MG63 (cell line): ENCODE measurements at regions not wholly inside any gene's neighbourhood (a gene's known extent, or its start where the extent isn't known, plus 50 kb on each side); places are given as distances from the start of the nearest gene placed in this dataset.
"Not testable (repeated sequence)": the region's sequence is repeated elsewhere in the genome, so short reads cannot be mapped to it uniquely, and the experiment has no call there.

ENCODE experiments used
- DNase-seq: peaks from one replicate; pipeline ENCODE4 v3.0.0-alpha.2; 2020
- H3K27me3 ChIP-seq: fragments of 250-450 bp; sonication (Bioruptor Pico); 2 replicates; pipeline ENCODE4 v1.5.1; 2020; ENCODE audit warnings: mild to moderate bottlenecking, moderate library complexity
- H3K36me3 ChIP-seq: fragments of 250-450 bp; sonication (Bioruptor Pico); 2 replicates; pipeline ENCODE4 v1.5.1; 2020; ENCODE audit warnings: mild to moderate bottlenecking, moderate library complexity
- H3K4me3 ChIP-seq: fragments of 250-450 bp; sonication (Bioruptor Pico); 2 replicates; pipeline ENCODE4 v1.5.1; 2020; ENCODE audit warnings: mild to moderate bottlenecking, moderate library complexity
- H3K9me3 ChIP-seq: fragments of 250-450 bp; sonication (Bioruptor Pico); 2 replicates; pipeline ENCODE4 v1.5.1; 2020; ENCODE audit warnings: mild to moderate bottlenecking, moderate library complexity

DNA sequence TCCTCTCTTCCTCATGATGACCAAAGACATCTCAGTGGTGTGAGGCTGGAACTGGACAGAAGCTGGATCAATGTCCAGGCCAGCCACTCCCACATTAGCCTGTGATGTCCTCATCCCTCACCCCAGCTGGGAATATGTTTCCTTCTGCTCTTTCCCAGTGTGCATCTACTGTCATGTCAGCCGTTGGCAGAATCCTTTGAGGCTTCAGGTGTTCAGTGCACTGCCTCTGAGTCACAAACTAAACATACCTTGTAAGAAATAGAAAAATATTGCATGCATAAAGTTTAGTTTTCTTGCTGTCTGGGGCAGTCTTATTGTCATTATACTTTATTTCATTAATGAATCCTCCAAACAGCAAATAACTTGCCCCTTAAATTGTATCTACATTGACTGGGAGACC lies 161.6 kb upstream of the RASGRP1 start:
- Histone ChIP-seq H3K4me3 (no peak overlapping the region), H3K36me3 (no peaks in the 10 kb centered on the region), H3K27me3 (no peaks in the 10 kb centered on the region), H3K9me3 (no peaks in the 10 kb centered on the region)
- DNase-seq, result no peak

DNA sequence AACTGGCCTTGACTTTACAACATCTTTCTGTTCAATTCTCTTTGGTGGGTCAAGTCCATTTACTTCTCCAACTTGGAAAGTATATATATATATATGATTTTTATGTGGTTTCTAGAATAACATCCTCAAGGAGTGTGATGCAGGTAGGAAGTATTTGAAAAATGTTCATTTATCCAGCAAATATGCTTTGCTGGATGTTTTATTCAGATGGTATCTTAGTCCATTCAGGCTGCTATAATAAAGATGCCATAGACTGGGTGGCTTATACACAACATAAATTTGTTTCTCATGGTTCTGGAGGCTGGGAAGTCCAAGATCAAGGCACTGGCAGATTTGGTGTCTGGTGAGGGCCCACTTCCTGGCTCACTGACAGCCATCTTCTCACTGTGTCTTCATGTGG lies 168.7 kb upstream of the RASGRP1 start:
- no peaks in the 10 kb centered on the region for H3K36me3 ChIP-seq
- H3K9me3 ChIP-seq, result no peaks in the 10 kb centered on the region
- H3K27me3 ChIP-seq, result no peaks in the 10 kb centered on the region
- H3K4me3 ChIP-seq, result no peak overlapping the region
- DNase-seq, result no peak

DNA sequence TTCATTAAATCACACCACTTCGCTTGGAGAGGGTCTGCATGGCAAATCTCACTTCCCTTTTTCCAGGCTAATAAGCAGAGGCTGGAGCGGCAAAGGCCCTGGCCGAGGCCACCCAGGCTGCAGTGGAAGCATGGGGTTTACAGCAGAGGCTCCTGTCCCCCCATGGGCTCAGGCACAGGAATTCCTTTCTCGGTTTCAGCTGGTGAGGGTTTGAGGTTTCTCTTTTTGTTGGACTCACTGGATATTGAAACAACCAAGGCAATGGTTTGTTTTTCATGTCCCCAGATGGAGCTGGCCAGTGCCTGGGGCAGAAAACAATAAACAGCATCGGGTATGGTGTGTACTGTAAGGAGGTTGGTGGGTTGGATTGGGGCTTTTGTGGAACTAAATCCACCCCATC lies 175.6 kb upstream of the RASGRP1 start:
- H3K27me3 ChIP-seq, result no peaks in the 10 kb centered on the region
- DNase-seq, result no peak

DNA sequence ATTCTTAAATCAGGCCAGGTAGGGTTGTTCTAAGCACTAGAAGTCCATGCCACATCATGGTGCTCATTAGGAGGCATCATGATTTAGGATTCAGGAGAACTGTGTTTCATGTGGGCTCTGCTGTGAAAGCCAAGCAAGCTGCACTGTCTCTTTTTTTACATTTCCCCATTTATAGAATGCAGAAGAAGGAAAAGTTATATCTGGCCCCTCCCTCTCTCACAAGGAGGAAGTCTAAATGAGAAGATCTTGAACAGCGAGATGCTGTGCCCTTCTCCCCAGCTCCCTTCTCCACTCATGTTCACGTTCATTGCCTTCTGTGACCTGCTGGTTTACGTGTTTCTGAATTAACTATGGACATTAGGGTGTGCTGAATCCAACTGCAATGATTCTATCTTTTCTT lies 178.5 kb upstream of the RASGRP1 start:
- DNase-seq, result no peak
- Histone ChIP-seq H3K27me3 (no peaks in the 10 kb centered on the region), H3K9me3 (no peaks in the 10 kb centered on the region), H3K4me3 (no peak overlapping the region), H3K36me3 (no peaks in the 10 kb centered on the region)

More for the DNA sequence above, 175.6 kb upstream of the RASGRP1 start:
- Histone ChIP-seq H3K4me3 (no peak overlapping the region), H3K36me3 (no peaks in the 10 kb centered on the region), H3K9me3 (no peaks in the 10 kb centered on the region)

DNA sequence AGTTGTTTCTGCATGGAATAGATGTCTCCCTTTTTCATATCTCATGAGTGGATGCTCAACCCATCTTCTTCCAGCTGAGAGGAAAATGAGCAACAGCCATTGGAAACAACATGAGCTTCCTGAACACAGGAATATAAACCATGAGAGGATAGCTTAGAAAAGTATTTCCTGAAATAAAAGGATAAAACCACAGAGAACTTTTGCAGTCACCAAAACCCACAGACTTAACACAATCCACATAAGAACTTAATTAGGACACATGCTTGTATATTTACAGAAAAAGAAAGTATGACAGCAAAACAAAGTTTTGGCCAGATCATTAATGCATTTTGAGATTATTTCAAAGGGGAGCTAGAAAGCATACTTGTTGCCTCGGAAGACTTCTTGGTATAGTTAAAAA lies 180.5 kb upstream of the RASGRP1 start:
- Histone ChIP-seq H3K27me3 (no peaks in the 10 kb centered on the region), H3K4me3 (no peak overlapping the region), H3K36me3 (no peaks in the 10 kb centered on the region), H3K9me3 (no peaks in the 10 kb centered on the region)
- DNase-seq, result no peak

DNA sequence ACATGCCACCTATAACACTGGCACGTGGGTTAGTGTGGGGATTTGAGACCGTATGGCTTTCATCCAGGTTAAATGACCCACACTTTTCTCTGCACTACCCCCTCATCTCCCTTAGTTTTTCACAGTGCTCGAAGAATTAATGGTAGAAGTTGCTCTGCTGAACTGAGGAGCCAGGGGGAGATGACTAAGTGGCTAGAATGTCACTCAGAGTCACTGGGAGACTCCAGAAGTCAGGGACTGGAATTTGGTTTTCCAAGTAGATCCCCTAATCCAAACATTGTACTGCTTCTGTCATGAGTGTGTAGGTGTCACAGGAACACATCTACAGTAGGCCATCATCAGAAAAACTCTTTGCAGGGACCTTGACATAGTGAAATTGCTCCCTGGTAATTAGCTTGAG lies 181.0 kb upstream of the RASGRP1 start:
- DNase-seq, result no peak
- Histone ChIP-seq H3K36me3 (no peaks in the 10 kb centered on the region), H3K4me3 (no peak overlapping the region), H3K27me3 (no peaks in the 10 kb centered on the region), H3K9me3 (no peaks in the 10 kb centered on the region)

DNA sequence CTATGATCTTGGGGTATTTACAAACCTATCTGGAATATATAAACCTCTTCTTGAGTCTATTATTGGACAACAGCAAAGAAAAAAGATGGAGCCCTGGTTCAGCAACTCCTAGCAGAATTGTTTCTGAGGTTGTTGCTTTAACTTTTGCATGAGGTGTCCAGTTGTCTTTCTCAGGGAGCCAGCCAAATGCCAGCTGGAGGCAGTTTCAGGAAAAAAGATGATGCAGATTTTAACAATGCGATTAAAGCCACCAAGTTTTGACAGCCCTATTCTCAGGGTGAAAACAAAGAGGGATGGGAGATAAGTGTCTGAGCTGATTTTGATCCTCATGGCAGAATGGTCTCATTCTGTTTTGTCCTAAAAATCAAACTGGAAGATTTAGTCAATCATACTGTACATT lies 181.6 kb upstream of the RASGRP1 start:
- Histone ChIP-seq H3K27me3 (no peaks in the 10 kb centered on the region), H3K9me3 (no peaks in the 10 kb centered on the region), H3K4me3 (no peak overlapping the region), H3K36me3 (no peaks in the 10 kb centered on the region)
- no peak for DNase-seq

DNA sequence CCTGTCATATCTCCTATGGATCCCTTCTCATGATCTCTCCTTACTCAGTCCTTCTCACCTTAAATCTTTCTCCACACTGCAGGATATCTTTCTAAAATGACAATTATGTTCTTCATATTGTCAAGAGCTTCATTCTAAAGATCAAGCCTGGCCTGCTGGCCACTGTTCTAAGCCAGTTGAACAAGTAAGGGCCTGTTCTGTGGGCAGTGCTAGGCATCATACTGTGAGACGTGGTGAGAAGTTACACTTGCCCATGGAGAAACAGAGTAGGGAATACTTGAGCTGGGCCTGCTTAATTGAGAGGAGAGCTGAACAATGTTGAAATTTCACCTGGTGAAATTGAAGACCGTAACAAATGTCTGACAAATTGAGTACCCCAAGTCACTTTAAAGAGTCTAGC lies 184.1 kb upstream of the RASGRP1 start:
- no peaks in the 10 kb centered on the region for H3K9me3 ChIP-seq
- no peaks in the 10 kb centered on the region for H3K27me3 ChIP-seq
- DNase-seq, result no peak
- H3K36me3 ChIP-seq, result no peaks in the 10 kb centered on the region
- H3K4me3 ChIP-seq, result no peak overlapping the region

DNA sequence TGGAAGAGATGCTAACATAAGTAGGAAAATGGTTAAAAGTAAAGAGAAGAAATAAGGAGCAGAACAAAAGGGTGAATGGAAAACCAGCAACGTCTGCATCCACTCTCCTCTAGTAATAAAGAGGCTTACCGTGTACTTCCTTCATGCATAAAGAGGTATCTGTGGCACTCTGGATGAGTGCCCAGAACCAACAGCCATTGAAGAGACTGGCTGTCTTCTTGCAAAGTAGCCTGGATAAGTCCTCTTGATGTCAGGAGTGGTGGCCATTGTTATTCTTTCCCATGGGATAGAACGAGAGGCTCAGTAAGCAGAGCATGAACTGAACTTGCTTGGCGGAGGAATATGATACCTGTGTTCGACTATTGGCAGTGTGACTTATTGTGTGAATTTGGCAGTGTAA lies 186.2 kb upstream of the RASGRP1 start:
- Histone ChIP-seq H3K4me3 (no peak overlapping the region), H3K36me3 (no peaks in the 10 kb centered on the region), H3K27me3 (no peaks in the 10 kb centered on the region), H3K9me3 (no peaks in the 10 kb centered on the region)
- DNase-seq, result no peak

DNA sequence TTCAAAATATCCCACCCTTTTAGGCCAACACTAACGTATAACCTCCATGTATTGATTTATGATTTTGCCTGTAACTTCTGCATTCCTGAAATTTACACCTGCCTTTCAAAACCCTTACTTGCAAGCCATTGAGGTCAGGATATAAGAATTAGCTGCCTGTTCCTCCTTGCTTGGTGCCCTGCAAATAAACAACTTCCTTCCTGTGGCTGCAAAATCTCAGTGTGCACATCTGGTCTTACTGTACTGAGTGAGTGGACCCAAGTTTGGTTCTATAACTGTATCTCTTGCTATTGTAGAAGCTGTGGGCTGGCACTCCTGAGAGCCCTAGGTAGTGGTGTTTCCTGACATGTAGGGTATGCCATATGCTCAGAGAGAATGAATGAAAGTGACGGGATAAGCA lies 191.1 kb upstream of the RASGRP1 start:
- Histone ChIP-seq H3K9me3 (no peaks in the 10 kb centered on the region), H3K27me3 (no peaks in the 10 kb centered on the region), H3K36me3 (no peaks in the 10 kb centered on the region), H3K4me3 (no peak overlapping the region)
- no peak for DNase-seq

DNA sequence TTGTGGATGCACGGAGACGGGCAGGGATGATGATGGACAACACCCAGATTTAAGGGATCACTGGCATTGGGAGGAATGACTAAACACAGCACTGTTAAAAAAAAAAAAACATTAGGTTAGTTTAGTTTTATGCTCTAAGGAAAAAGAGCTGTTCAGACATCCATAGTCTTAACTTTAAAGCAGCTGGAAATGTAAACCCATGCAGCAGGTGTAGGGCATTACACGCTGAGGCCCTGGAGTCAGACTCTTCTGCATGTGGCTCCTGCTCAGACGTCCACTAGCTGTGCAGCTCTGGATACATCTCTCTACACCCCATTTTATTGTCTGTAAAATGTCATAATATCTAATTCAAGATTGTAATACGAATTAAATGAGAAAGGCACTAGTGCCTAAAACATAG lies 191.8 kb upstream of the RASGRP1 start:
- Histone ChIP-seq H3K4me3 (no peak overlapping the region), H3K27me3 (no peaks in the 10 kb centered on the region), H3K9me3 (no peaks in the 10 kb centered on the region), H3K36me3 (no peaks in the 10 kb centered on the region)
- no peak for DNase-seq

DNA sequence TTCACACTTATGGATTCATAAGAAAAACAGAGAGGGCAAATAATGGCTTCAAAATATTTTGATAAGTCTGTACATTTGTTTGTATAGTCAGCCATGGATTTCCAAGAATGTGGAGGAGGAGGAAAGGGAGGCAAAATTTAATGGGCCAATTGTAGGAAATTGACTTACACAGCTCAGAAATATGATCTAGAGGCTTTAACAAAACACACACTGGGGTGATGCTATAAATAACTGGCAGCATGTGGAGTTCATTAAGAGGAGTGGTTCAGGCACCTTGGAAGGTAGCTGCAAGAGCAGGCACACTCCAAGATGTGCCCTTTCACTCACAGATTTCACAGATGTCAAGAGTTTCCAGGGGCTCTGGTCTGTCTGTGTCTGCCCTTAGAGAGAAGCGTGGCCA lies 193.4 kb upstream of the RASGRP1 start:
- Histone ChIP-seq H3K27me3 (no peaks in the 10 kb centered on the region), H3K9me3 (no peaks in the 10 kb centered on the region)
- DNase-seq, result no peak

DNA sequence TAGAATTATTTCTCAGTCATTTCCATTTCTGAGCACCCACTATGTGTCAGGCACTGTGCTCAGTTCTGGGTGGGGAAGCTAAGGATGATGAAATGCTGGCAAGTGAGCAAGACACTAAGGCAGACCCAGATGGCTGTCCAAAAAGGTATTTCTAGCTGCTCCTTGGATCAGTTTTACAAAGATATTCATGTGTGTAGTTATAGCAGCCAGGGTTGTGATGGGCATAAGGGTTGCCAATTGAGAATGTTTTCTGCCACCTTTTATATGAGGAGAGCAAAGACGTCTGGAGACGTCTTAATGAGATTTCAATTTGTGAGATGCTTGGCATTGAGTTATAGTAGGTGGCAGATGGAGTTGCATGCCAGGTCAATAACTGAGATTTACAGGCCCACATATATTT lies 197.1 kb upstream of the RASGRP1 start:
- no peaks in the 10 kb centered on the region for H3K36me3 ChIP-seq
- H3K27me3 ChIP-seq, result no peaks in the 10 kb centered on the region
- H3K4me3 ChIP-seq, result no peak overlapping the region
- H3K9me3 ChIP-seq, result no peaks in the 10 kb centered on the region
- no peak for DNase-seq

More for the DNA sequence above, 193.4 kb upstream of the RASGRP1 start:
- H3K36me3 ChIP-seq, result no peaks in the 10 kb centered on the region
- no peak overlapping the region for H3K4me3 ChIP-seq

DNA sequence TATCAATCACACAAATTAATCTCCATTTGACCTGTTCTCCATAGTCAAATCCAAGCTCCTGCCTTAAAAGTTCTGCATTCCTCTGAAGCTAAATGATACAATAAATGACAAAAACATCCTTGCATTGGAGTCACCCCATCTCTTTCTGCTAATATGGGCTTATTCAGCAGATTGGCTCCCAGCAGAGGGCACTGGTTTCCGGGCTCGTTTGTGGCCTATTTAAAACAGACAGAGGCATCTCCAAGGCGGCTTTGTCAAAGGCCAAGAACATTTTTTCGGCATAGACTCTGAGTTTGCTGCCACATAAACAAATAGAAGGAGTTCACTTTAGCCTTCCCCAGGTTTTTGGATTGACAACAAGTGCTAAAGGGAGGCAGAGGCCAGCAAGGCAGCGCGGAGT lies 204.4 kb upstream of the RASGRP1 start:
- no peaks in the 10 kb centered on the region for H3K27me3 ChIP-seq

DNA sequence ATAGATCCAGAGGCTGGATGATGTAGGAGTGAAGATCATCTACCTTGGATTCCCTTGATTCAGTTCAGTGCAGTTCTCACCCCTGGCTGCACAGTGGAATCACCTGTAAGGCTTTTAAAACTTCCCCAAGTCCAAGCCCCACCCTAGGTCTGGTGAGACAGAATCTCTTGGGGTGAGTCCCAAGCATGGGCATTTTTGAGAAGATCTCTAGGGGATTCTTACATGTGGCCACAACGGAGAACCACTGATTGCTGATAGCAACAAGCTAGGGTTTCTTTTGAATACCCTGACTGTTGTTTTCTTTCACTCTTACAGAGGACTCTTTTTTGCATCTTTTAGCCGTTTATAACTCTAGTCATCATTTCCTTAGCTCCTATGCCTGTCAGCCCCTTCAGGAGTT lies 204.9 kb upstream of the RASGRP1 start:
- Histone ChIP-seq H3K27me3 (no peaks in the 10 kb centered on the region), H3K36me3 (no peaks in the 10 kb centered on the region), H3K4me3 (no peak overlapping the region), H3K9me3 (no peaks in the 10 kb centered on the region)
- DNase-seq, result no peak

More for the DNA sequence above, 204.4 kb upstream of the RASGRP1 start:
- Histone ChIP-seq H3K4me3 (no peak overlapping the region), H3K9me3 (no peaks in the 10 kb centered on the region), H3K36me3 (no peaks in the 10 kb centered on the region)
- peak; percentile 40 for DNase-seq

DNA sequence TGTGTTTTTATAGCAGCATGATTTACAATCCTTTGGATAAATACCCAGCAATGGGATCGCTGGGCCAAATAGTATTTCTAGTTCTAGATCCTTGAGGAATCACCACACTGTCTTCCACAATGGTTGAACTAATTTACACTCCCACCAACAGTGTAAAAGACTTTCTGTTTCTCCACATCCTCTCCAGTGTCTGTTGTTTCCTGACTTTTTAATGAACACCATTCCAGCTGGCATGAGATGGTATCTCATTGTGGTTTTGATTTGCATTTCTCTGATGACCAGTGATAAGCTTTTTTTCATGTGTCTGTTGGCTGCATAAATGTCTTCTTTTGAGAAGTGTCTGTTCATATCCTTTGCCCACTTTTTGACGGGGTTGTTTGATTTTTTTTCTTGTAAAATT lies 209.5 kb upstream of the RASGRP1 start:
- not testable (repeated sequence) for DNase-seq

DNA sequence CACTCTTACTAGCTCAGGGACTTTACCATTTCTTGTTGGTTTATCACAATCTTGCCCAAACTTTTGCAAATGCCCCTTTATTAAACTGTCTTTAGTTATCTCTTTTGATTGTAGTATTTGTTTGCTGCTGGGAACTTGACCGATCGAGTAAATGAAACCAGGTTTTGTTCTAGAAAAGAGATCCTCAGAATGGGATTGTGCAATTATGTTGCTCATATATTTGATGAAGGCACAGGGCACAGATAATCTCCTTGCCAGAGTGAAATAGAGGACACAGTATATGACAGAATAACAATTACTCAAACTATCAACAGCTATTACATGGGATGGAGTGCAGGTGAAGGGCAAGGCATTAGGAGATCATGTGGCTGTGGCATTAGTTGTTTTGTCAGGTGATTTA lies 216.6 kb upstream of the RASGRP1 start:
- H3K27me3 ChIP-seq, result no peaks in the 10 kb centered on the region
- no peak for DNase-seq
- no peak overlapping the region for H3K4me3 ChIP-seq
- H3K9me3 ChIP-seq, result no peaks in the 10 kb centered on the region; the same call in 1 of the 2 replicates
- H3K36me3 ChIP-seq, result no peaks in the 10 kb centered on the region

More for the DNA sequence above, 209.5 kb upstream of the RASGRP1 start:
- H3K9me3 ChIP-seq, H3K27me3 ChIP-seq, H3K36me3 ChIP-seq, H3K4me3 ChIP-seq: not testable (repeated sequence)

DNA sequence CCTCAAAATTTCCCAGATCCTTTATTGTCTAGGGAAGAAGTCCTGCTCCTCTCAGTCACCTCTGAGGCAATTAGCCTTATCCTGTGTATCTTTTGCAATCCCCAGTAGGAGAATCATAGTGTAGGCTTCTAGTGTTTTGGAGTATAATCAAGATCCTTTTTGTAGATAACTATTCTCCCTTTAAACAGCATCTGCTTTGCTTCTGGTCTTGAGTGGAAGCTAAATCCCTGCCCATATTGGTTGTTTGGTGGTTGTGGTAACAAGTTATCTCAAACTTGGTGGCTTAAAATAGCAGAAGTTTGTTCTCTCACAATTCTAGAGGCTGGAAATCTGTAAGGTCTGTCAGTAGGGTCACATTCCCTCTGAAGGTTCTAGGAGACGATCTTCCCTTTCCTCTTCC lies 217.5 kb upstream of the RASGRP1 start:
- no peaks in the 10 kb centered on the region for H3K27me3 ChIP-seq
- no peak for DNase-seq
- H3K9me3 ChIP-seq, result no peaks in the 10 kb centered on the region
- H3K36me3 ChIP-seq, result no peaks in the 10 kb centered on the region
- no peak overlapping the region for H3K4me3 ChIP-seq

DNA sequence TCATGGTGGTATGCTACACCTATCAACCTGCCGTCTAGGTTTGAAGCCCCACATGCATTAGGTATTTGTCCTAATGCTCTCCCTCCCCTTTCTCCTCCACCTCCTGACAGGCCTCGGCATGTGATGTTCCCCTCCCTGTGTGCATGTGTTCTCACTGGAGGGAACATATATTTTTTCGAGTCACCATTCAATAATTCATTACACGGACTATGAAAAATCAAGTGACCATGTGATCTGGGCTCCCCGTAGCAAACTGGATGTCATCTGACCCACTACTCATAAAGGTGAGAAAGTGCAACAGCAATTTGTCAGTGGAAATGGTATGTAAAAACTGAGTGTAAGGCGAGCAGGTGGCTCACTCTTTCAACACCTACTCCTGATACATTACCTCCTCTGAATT lies 224.3 kb upstream of the RASGRP1 start:
- Histone ChIP-seq H3K9me3 (no peaks in the 10 kb centered on the region), H3K27me3 (no peaks in the 10 kb centered on the region), H3K36me3 (no peaks in the 10 kb centered on the region), H3K4me3 (no peak overlapping the region)
- DNase-seq, result no peak
